OCI-LY3 (cell line): ENCODE measurements at regions not wholly inside any gene's neighbourhood (a gene's known extent, or its start where the extent isn't known, plus 50 kb on each side); places are given as distances from the start of the nearest gene placed in this dataset.

Source experiments
- CTCF ChIP-seq: fragments of 200-600, 300-600 bp; sonication (generic); IDR thresholded peaks from 2 replicates; pipeline ENCODE4 v1.5.1; 2014; ENCODE audit warnings: antibody characterized with exemption, low read length, low read depth
- EZH2phosphoT487 ChIP-seq: fragments of 200-600 bp; shearing (Covaris generic); IDR thresholded peaks from 2 replicates; pipeline ENCODE4 v1.6.1; 2018; ENCODE audit warnings: antibody characterized with exemption, mixed run types, low read depth

GRCh38 chr16:82386761-82387160, 216.7 kb upstream of the MPHOSPH6 start:
- TF ChIP-seq CTCF, result no peak
- no peak for TF ChIP-seq EZH2phosphoT487
